ENCODE measurements at regions not wholly inside any gene's neighbourhood (a gene's known extent, or its start where the extent isn't known, plus 50 kb on each side); places are given as distances from the start of the nearest gene placed in this dataset.

DNA sequence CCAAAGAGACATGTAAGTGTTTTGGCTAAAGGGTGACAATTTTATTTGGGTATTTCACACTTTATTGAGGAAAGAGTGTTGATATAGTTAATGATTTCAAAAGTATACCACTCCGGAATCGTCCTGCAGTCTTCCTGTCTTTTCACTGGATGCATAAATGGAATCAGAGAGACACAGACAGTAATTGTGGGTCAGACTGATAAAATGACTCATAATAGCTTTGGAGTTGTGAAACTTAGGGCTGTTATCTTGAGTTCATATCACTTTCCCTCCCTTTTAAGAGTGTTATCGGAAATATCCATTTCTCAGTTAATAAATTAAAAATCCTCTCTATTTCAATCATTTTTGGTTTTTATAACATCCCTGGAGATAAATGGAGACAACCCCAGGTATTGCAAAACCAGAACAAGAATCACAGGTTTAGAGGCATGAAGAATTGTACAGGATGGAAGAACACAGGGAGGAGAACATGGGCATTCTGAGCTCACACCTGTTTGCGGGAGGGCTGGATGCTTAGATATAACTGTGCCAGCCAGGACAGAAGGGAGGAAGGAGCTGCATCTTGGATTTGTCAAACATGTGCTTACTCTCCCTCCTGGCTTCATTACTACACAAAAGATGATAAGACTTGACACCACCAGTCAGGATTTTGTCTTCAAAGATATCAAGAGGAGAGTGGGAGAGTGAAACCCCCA lies 185.4 kb downstream of the LMO4 start:
- no peak for TF ChIP-seq ZNF8 (CRISPR knock-in tag; IDR thresholded peaks at IDR 0.05)
- TF ChIP-seq ISL1 (CRISPR knock-in tag; IDR thresholded peaks at IDR 0.05) = no peak
- TF ChIP-seq TOX (CRISPR knock-in tag; IDR thresholded peaks at IDR 0.05; ENCODE audit: borderline replicate concordance) = no peak
- TF ChIP-seq BACH2 (CRISPR knock-in tag; IDR thresholded peaks at IDR 0.05; ENCODE audit: borderline replicate concordance) = no peak
- ATAC-seq = no peak

DNA sequence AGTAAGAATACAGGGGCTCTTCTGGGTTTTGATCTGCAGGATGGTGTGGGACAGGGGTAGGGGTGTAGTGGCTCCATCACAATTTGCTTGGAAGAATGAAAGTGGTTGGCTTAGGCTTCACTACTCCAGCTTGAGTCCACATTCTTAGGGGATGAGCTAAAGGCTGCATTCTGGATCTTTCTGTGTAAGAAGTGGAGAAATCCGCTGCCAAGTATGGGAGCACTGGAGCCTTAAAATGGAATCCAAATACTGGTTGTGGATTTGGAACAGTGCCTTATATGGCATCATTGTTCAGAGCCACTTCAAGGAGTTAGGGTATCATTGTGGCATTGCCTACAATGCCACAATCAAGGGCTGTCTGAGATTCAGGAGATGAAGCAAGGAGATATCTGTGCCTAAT lies 187.1 kb downstream of the LMO4 start:
- no peak; the same call in 2 of the 3 replicates for ATAC-seq
- TF ChIP-seq ZC3H10 (CRISPR knock-in tag; IDR thresholded peaks at IDR 0.05) (no peak), SNAI2 (CRISPR knock-in tag; IDR thresholded peaks at IDR 0.05) (no peak), TOX (CRISPR knock-in tag; IDR thresholded peaks at IDR 0.05; ENCODE audit: borderline replicate concordance) (no peak), OSR1 (CRISPR knock-in tag; IDR thresholded peaks at IDR 0.05) (no peak), ISL1 (CRISPR knock-in tag; IDR thresholded peaks at IDR 0.05) (no peak)
- TF ChIP-seq, protein P1, sequence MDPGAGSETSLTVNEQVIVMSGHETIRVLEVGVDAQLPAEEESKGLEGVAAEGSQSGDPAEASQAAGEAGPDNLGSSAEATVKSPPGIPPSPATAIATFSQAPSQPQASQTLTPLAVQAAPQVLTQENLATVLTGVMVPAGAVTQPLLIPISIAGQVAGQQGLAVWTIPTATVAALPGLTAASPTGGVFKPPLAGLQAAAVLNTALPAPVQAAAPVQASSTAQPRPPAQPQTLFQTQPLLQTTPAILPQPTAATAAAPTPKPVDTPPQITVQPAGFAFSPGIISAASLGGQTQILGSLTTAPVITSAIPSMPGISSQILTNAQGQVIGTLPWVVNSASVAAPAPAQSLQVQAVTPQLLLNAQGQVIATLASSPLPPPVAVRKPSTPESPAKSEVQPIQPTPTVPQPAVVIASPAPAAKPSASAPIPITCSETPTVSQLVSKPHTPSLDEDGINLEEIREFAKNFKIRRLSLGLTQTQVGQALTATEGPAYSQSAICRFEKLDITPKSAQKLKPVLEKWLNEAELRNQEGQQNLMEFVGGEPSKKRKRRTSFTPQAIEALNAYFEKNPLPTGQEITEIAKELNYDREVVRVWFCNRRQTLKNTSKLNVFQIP (CRISPR knock-in tag; IDR thresholded peaks at IDR 0.05; ENCODE audit: borderline replicate concordance, low read depth) = no peak

DNA sequence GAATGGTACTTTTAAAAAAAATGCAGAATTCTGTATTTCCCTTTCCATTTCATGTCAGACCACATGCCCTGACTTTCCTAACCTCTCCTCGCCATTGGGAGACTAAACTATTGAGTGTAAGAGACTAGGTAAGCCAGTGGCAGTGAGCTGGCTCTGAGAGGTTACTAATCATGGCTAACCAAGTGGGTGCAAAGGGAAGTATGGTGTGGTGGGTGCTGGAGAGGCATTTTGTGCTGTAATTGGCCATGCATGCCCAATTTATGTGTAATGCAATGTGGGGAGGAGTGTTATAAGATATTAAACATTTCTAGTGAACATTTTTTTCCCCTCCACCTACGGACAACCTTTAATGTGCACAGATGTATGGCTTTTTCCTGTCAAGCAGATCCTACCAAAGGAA lies 190.1 kb downstream of the LMO4 start:
- TF ChIP-seq ESRRG (CRISPR knock-in tag; IDR thresholded peaks at IDR 0.05) = no peak
- TF ChIP-seq, protein P2, sequence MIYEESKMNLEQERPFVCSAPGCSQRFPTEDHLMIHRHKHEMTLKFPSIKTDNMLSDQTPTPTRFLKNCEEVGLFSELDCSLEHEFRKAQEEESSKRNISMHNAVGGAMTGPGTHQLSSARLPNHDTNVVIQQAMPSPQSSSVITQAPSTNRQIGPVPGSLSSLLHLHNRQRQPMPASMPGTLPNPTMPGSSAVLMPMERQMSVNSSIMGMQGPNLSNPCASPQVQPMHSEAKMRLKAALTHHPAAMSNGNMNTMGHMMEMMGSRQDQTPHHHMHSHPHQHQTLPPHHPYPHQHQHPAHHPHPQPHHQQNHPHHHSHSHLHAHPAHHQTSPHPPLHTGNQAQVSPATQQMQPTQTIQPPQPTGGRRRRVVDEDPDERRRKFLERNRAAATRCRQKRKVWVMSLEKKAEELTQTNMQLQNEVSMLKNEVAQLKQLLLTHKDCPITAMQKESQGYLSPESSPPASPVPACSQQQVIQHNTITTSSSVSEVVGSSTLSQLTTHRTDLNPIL (CRISPR knock-in tag; IDR thresholded peaks at IDR 0.05; ENCODE audit: low read depth) = no peak
- TF ChIP-seq ISL1 (CRISPR knock-in tag; IDR thresholded peaks at IDR 0.05) = no peak
- no peak for ATAC-seq

DNA sequence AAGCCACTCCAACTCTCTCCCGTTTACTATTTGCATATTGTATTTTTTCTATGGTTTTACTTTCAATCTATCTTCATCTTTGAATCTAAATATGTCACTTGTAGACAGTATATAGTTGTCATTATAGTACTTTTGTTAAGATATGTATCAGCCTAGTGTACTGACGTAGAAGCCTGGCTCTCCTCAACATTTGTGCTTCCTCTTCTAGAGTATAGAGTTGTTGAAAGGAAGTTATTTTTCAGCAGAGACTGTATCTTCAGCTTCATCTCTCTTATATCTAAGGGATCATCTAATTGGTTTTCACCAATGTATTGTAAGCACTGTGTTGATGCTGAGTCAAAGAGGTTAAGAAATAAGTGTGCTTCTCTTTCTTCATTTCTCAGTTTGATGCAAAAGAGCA lies 192.8 kb downstream of the LMO4 start:
- no peak for ATAC-seq

More for the DNA sequence above, 192.8 kb downstream of the LMO4 start:
- TF ChIP-seq ARNTL (CRISPR knock-in tag; IDR thresholded peaks at IDR 0.05; ENCODE audit: borderline replicate concordance, low read depth) = no peak
- no peak for TF ChIP-seq TOX (CRISPR knock-in tag; IDR thresholded peaks at IDR 0.05; ENCODE audit: borderline replicate concordance)
- TF ChIP-seq, protein P3, sequence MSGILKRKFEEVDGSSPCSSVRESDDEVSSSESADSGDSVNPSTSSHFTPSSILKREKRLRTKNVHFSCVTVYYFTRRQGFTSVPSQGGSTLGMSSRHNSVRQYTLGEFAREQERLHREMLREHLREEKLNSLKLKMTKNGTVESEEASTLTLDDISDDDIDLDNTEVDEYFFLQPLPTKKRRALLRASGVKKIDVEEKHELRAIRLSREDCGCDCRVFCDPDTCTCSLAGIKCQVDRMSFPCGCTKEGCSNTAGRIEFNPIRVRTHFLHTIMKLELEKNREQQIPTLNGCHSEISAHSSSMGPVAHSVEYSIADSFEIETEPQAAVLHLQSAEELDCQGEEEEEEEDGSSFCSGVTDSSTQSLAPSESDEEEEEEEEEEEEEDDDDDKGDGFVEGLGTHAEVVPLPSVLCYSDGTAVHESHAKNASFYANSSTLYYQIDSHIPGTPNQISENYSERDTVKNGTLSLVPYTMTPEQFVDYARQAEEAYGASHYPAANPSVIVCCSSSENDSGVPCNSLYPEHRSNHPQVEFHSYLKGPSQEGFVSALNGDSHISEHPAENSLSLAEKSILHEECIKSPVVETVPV (CRISPR knock-in tag; IDR thresholded peaks at IDR 0.05) = no peak
- TF ChIP-seq, protein P4, sequence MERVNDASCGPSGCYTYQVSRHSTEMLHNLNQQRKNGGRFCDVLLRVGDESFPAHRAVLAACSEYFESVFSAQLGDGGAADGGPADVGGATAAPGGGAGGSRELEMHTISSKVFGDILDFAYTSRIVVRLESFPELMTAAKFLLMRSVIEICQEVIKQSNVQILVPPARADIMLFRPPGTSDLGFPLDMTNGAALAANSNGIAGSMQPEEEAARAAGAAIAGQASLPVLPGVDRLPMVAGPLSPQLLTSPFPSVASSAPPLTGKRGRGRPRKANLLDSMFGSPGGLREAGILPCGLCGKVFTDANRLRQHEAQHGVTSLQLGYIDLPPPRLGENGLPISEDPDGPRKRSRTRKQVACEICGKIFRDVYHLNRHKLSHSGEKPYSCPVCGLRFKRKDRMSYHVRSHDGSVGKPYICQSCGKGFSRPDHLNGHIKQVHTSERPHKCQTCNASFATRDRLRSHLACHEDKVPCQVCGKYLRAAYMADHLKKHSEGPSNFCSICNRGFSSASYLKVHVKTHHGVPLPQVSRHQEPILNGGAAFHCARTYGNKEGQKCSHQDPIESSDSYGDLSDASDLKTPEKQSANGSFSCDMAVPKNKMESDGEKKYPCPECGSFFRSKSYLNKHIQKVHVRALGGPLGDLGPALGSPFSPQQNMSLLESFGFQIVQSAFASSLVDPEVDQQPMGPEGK (CRISPR knock-in tag; IDR thresholded peaks at IDR 0.05; ENCODE audit: borderline replicate concordance) = no peak
- no peak for TF ChIP-seq PPARA (CRISPR knock-in tag; IDR thresholded peaks at IDR 0.05; ENCODE audit: borderline replicate concordance)
- TF ChIP-seq, protein P5, sequence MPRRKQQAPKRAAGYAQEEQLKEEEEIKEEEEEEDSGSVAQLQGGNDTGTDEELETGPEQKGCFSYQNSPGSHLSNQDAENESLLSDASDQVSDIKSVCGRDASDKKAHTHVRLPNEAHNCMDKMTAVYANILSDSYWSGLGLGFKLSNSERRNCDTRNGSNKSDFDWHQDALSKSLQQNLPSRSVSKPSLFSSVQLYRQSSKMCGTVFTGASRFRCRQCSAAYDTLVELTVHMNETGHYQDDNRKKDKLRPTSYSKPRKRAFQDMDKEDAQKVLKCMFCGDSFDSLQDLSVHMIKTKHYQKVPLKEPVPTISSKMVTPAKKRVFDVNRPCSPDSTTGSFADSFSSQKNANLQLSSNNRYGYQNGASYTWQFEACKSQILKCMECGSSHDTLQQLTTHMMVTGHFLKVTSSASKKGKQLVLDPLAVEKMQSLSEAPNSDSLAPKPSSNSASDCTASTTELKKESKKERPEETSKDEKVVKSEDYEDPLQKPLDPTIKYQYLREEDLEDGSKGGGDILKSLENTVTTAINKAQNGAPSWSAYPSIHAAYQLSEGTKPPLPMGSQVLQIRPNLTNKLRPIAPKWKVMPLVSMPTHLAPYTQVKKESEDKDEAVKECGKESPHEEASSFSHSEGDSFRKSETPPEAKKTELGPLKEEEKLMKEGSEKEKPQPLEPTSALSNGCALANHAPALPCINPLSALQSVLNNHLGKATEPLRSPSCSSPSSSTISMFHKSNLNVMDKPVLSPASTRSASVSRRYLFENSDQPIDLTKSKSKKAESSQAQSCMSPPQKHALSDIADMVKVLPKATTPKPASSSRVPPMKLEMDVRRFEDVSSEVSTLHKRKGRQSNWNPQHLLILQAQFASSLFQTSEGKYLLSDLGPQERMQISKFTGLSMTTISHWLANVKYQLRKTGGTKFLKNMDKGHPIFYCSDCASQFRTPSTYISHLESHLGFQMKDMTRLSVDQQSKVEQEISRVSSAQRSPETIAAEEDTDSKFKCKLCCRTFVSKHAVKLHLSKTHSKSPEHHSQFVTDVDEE (CRISPR knock-in tag; IDR thresholded peaks at IDR 0.05) = no peak
- TF ChIP-seq, protein P1 (CRISPR knock-in tag; IDR thresholded peaks at IDR 0.05; ENCODE audit: borderline replicate concordance, low read depth) = no peak
- no peak for TF ChIP-seq SNAI2 (CRISPR knock-in tag; IDR thresholded peaks at IDR 0.05)
- TF ChIP-seq, protein P2 (CRISPR knock-in tag; IDR thresholded peaks at IDR 0.05; ENCODE audit: low read depth) = no peak
- no peak for TF ChIP-seq ZNF8 (CRISPR knock-in tag; IDR thresholded peaks at IDR 0.05)
- no peak for TF ChIP-seq GLIS3 (CRISPR knock-in tag; IDR thresholded peaks at IDR 0.05)
- TF ChIP-seq ZNF565 (CRISPR knock-in tag; conservative IDR thresholded peaks at IDR 0.05; ENCODE audit: low read depth) = no peak
- TF ChIP-seq RARB (CRISPR knock-in tag; IDR thresholded peaks at IDR 0.05) = no peak
- no peak for TF ChIP-seq OSR1 (CRISPR knock-in tag; IDR thresholded peaks at IDR 0.05)
